Endothelial cell of umbilical vein (primary cell): ENCODE measurements at regions not wholly inside any gene's neighbourhood (a gene's known extent, or its start where the extent isn't known, plus 50 kb on each side); places are given as distances from the start of the nearest gene placed in this dataset.

ENCODE experiments used
- BruUV-seq: library from RNA; stranded (reverse); fragments of 400-500 nt; replicated peaks from 2 replicates; lab custom pipeline; 2021; lab: Mats Ljungman, UMichigan
- CTCF ChIA-PET: fragments of 300-600, 350-600 bp; sonication (Branson Sonifier 250); formaldehyde crosslinking; loops from one replicate; lab custom pipeline; 2021; ENCODE audit warnings: antibody characterized with exemption, inconsistent platforms; lab: Charles Lee
- POLR2A ChIA-PET: fragments of 300-600, 350-600 bp; sonication (Branson Sonifier 250); formaldehyde crosslinking; loops from one replicate; lab custom pipeline; 2021; ENCODE audit warnings: antibody characterized with exemption, inconsistent platforms; lab: Charles Lee
- DNase-seq: peaks from one replicate; pipeline ENCODE4 v3.0.0-alpha.2; 2011; ENCODE audit warnings: low read depth, low spot score
- FAIRE-seq: peaks from 2 replicates; lab custom pipeline; 2011; peaks lifted over from hg19 to GRCh38; lab: Jason Lieb, UNC
- H2AFZ ChIP-seq: 2 replicates; pipeline ENCODE4 v1.6.0; 2012; ENCODE audit warnings: low read depth, low read length, control low read depth, inconsistent platforms
- H3K27ac ChIP-seq: 2 replicates; pipeline ENCODE4 v1.5.1; 2011; ENCODE audit warnings: low read depth, mild to moderate bottlenecking, control low read depth, low read length, moderate library complexity; ENCODE audit not compliant: insufficient read depth
- H3K27me3 ChIP-seq, 2 experiments: 2 replicates each; pipeline versions ENCODE4 v1.6.0 to v1.6.1; 2011; ENCODE audit warnings: low read length in 2 of 2, mixed read lengths in 1 of 2; ENCODE audit not compliant: control insufficient read depth in 2 of 2, insufficient read depth in 2 of 2
- H3K36me3 ChIP-seq, 2 experiments: 2 replicates in 1 of 2; 3 replicates in 1 of 2; pipeline ENCODE4 v1.5.1; 2011; ENCODE audit warnings: low read length in 2 of 2, mild to moderate bottlenecking in 1 of 2, moderate library complexity in 1 of 2; ENCODE audit not compliant: control insufficient read depth in 2 of 2, insufficient read depth in 2 of 2; ENCODE audit errors: extremely low read depth in 1 of 2
- H3K4me1 ChIP-seq: 3 replicates; pipeline ENCODE4 v1.5.1; 2011; ENCODE audit warnings: mild to moderate bottlenecking, low read length; ENCODE audit not compliant: control insufficient read depth, insufficient read depth; ENCODE audit errors: extremely low read depth
- H3K4me2 ChIP-seq: 2 replicates; pipeline ENCODE4 v1.6.1; 2011; ENCODE audit warnings: low read length, control low read depth, mixed read lengths; ENCODE audit not compliant: insufficient read depth
- H3K4me3 ChIP-seq, 3 experiments: fragments of 200-600 bp in 1 of 3; sonication (generic), shearing (Covaris generic) in 1 of 3; replicated peaks in 1 of 3; 2 replicates each; pipeline ENCODE4 v1.5.1; 2011 to 2016; ENCODE audit warnings: control low read depth in 3 of 3, low read length in 3 of 3, mild to moderate bottlenecking in 2 of 3, inconsistent platforms in 1 of 3, low read depth in 1 of 3, moderate library complexity in 1 of 3; ENCODE audit not compliant: insufficient read depth in 1 of 3
- H3K79me2 ChIP-seq: 2 replicates; pipeline ENCODE4 v1.6.0; 2012; ENCODE audit warnings: low read length, inconsistent platforms; ENCODE audit not compliant: control insufficient read depth, insufficient read depth
- H3K9ac ChIP-seq: replicated peaks from 2 replicates; pipeline ENCODE3; 2011; ENCODE audit warnings: low read length, control low read depth; ENCODE audit not compliant: insufficient read depth; ENCODE audit errors: extremely low read depth
- H3K9me1 ChIP-seq: replicated peaks from 3 replicates; pipeline ENCODE4 v1.6.0; 2011; ENCODE audit warnings: mild to moderate bottlenecking, low read length; ENCODE audit not compliant: control insufficient read depth, insufficient read depth; ENCODE audit errors: extremely low read depth
- H3K9me3 ChIP-seq: replicated peaks from 2 replicates; pipeline ENCODE4 v1.5.1; 2012; ENCODE audit warnings: low read length, inconsistent platforms; ENCODE audit not compliant: control insufficient read depth, insufficient read depth
- H4K20me1 ChIP-seq: replicated peaks from 2 replicates; pipeline ENCODE3; 2011; ENCODE audit warnings: mild to moderate bottlenecking, low read length; ENCODE audit not compliant: control insufficient read depth, insufficient read depth; ENCODE audit errors: extremely low read depth
- EZH2 ChIP-seq: IDR thresholded peaks from 2 replicates; pipeline ENCODE4 v1.6.1; 2012; ENCODE audit warnings: borderline replicate concordance, low read depth, mild to moderate bottlenecking, moderate library complexity, low read length, inconsistent platforms; ENCODE audit not compliant: severe bottlenecking
- FOS ChIP-seq: IDR thresholded peaks from 2 replicates; pipeline ENCODE4 v1.6.1; 2011; ENCODE audit warnings: mild to moderate bottlenecking, low read length, moderate library complexity, borderline replicate concordance; ENCODE audit not compliant: insufficient read depth
- JUN ChIP-seq: IDR thresholded peaks from 2 replicates; pipeline ENCODE4 v1.6.1; 2011; ENCODE audit warnings: borderline replicate concordance, low read depth; ENCODE audit not compliant: insufficient read length, insufficient read depth
- MAX ChIP-seq: IDR thresholded peaks from 2 replicates; pipeline ENCODE4 v1.6.1; 2011; ENCODE audit not compliant: insufficient read depth, insufficient read length
- MYC ChIP-seq: IDR thresholded peaks from one replicate; pipeline ENCODE4 v1.6.1; 2011; ENCODE audit warnings: mild to moderate bottlenecking, low read depth, low read length
- POLR2A ChIP-seq: IDR thresholded peaks from 2 replicates; pipeline ENCODE4 v1.6.1; 2012; ENCODE audit warnings: low read depth, mild to moderate bottlenecking, control low read depth, low read length
- POLR2AphosphoS5 ChIP-seq: IDR thresholded peaks from 2 replicates; pipeline ENCODE4 v1.6.1; 2012; ENCODE audit warnings: low read depth, mild to moderate bottlenecking, control low read depth, low read length, moderate library complexity; ENCODE audit not compliant: insufficient read depth
- dilution Hi-C: fragments of 300-500 bp; cut with MboI; formaldehyde crosslinking; loops from one replicate; pipeline ENCODE4 v1.15.0; 2019; ENCODE audit warnings: low sequenced_read_pairs; ENCODE audit not compliant: extremely low pct_ligation_motif_present
- intact Hi-C: fragments of 100-400 bp; cut with micrococcal nuclease; formaldehyde crosslinking; loops from one replicate; pipeline ENCODE4 v1.10.0; 2022

- Histone ChIP-seq H3K27me3 (no peaks in the 10 kb centered on the region), H3K4me3 (no peak overlapping the region), H3K4me2 (no peak overlapping the region), H4K20me1 (no peaks in the 10 kb centered on the region), H3K9me1 (no peaks in the 10 kb centered on the region), H3K4me1 (no peaks in the 10 kb centered on the region), H3K9ac (no peak overlapping the region), H3K27ac (no peak overlapping the region), H3K9me3 (no peaks in the 10 kb centered on the region), H3K79me2 (no peaks in the 10 kb centered on the region), H3K36me3 (no peaks in the 10 kb centered on the region), H2AFZ (no peak overlapping the region)
- FAIRE-seq (no peak), DNase-seq (no peak)
- CTCF ChIA-PET, result interaction anchor here (1.1 to 2.0 kb wide), 2 partner anchors 10 to 672 kb away, joined by 3 to 7 read pairs; no protein-coding TSS in a partner anchor
- POLR2A ChIA-PET, result no interaction called here
- dilution Hi-C loops (no loop called here), intact Hi-C loops (no loop called here)
- no TSS peak for BruUV-seq
- TF ChIP-seq MAX (no peak), POLR2A (no peak), JUN (no peak), FOS (no peak), EZH2 (no peak), MYC (no peak)
Observed at GRCh38 chr1:36652586-36652985, 169.9 kb upstream of the CSF3R start.

GRCh38 chr1:36652011-36652410, 169.3 kb upstream of the CSF3R start:
- TF ChIP-seq MYC, result no peak
- TF ChIP-seq POLR2AphosphoS5, result no peak
- intact Hi-C loops (no loop called here), dilution Hi-C loops (no loop called here)
- no peak for DNase-seq
- no peaks in the 10 kb centered on the region for H3K79me2 ChIP-seq
- no peak overlapping the region for H3K4me2 ChIP-seq
- ChIA-PET POLR2A (no interaction called here), CTCF (interaction anchor here (0.8 to 2.0 kb wide), 7 partner anchors 11 to 673 kb away, joined by 3 to 10 read pairs (median 4); no protein-coding TSS in a partner anchor)
- no TSS peak for BruUV-seq
- FAIRE-seq, result no peak
- no peaks in the 10 kb centered on the region for H3K27me3 ChIP-seq
- H4K20me1 ChIP-seq, result no peaks in the 10 kb centered on the region
- no peak overlapping the region for H3K4me3 ChIP-seq
- no peak overlapping the region for H3K27ac ChIP-seq
- no peaks in the 10 kb centered on the region for H3K4me1 ChIP-seq
- H3K9ac ChIP-seq, result no peak overlapping the region
- no peak overlapping the region for H2AFZ ChIP-seq
- H3K36me3 ChIP-seq, result no peaks in the 10 kb centered on the region
- no peaks in the 10 kb centered on the region for H3K9me3 ChIP-seq
- no peaks in the 10 kb centered on the region for H3K9me1 ChIP-seq
